IPS DF 6.9 (cell line): ENCODE measurements at regions not wholly inside any gene's neighbourhood (a gene's known extent, or its start where the extent isn't known, plus 50 kb on each side); places are given as distances from the start of the nearest gene placed in this dataset.

Source experiments
- DNase-seq: peaks from one replicate; pipeline ENCODE4 v3.0.0-alpha.2; 2013; ENCODE audit warnings: low read depth, low spot score
- H3K27ac ChIP-seq: one replicate; pipeline ENCODE4 v1.5.1; 2013; ENCODE audit warnings: low read length, control low read depth
- H3K27me3 ChIP-seq: 2 replicates; pipeline ENCODE4 v1.6.1; 2013; ENCODE audit warnings: mild to moderate bottlenecking, low read length; ENCODE audit not compliant: control insufficient read depth, insufficient read depth
- H3K36me3 ChIP-seq: 2 replicates; pipeline ENCODE4 v1.6.1; 2013; ENCODE audit warnings: low read length; ENCODE audit not compliant: control insufficient read depth, insufficient read depth
- H3K4me1 ChIP-seq: 2 replicates; pipeline ENCODE4 v1.6.1; 2013; ENCODE audit warnings: low read length; ENCODE audit not compliant: control insufficient read depth, insufficient read depth
- H3K4me3 ChIP-seq: 2 replicates; pipeline ENCODE4 v1.5.1; 2013; ENCODE audit warnings: mild to moderate bottlenecking, low read length
- H3K9me3 ChIP-seq: 2 replicates; pipeline ENCODE4 v1.6.1; 2013; ENCODE audit warnings: low read length, inconsistent platforms; ENCODE audit not compliant: control insufficient read depth, insufficient read depth
- WGBS: extraction: QIAGEN DNeasy Blood & Tissue Kit; methylation state at CpG from one replicate; pipeline ENCODE4 v1.1.7; 2013; ENCODE audit warnings: mixed read lengths, missing lambda C conversion rate; ENCODE audit not compliant: insufficient read length, insufficient coverage; 5-methylcytosine and 5-hydroxymethylcytosine counted together

GRCh38 chr6:62345962-62346689 is 60.1 kb upstream of the KHDRBS2 start:
- Histone ChIP-seq H3K27ac (no peak overlapping the region), H3K9me3 (no peaks in the 10 kb centered on the region), H3K4me1 (no peaks in the 10 kb centered on the region), H3K36me3 (no peaks in the 10 kb centered on the region), H3K4me3 (no peak overlapping the region), H3K27me3 (no peaks in the 10 kb centered on the region)
- no CpG with 5 or more reads among the region's 5 CpGs for WGBS
- DNase-seq: no peak

- Histone ChIP-seq H3K27me3 (no peaks in the 10 kb centered on the region), H3K36me3 (no peaks in the 10 kb centered on the region), H3K9me3 (no peaks in the 10 kb centered on the region), H3K4me1 (no peaks in the 10 kb centered on the region), H3K27ac (no peak overlapping the region), H3K4me3 (no peak overlapping the region)
- WGBS: no CpG with 5 or more reads among the region's 7 CpGs
- no peak for DNase-seq
Measured at GRCh38 chr6:62345446-62345845, 59.4 kb upstream of the KHDRBS2 start.

GRCh38 chr6:62344850-62345249 is 58.8 kb upstream of the KHDRBS2 start:
- H3K4me1 ChIP-seq: no peaks in the 10 kb centered on the region
- no peaks in the 10 kb centered on the region for H3K36me3 ChIP-seq
- H3K27me3 ChIP-seq: no peaks in the 10 kb centered on the region
- no peak overlapping the region for H3K4me3 ChIP-seq
- no peak overlapping the region for H3K27ac ChIP-seq
- WGBS: no CpG with 5 or more reads among the region's 3 CpGs
- H3K9me3 ChIP-seq: no peaks in the 10 kb centered on the region
- DNase-seq: no peak

GRCh38 chr6:62338477-62338876 is 52.5 kb upstream of the KHDRBS2 start:
- no CpG with 5 or more reads among the region's 3 CpGs for WGBS
- Histone ChIP-seq H3K36me3 (no peaks in the 10 kb centered on the region), H3K27ac (no peak overlapping the region), H3K27me3 (no peaks in the 10 kb centered on the region), H3K4me3 (no peak overlapping the region), H3K4me1 (no peaks in the 10 kb centered on the region), H3K9me3 (no peaks in the 10 kb centered on the region)
- DNase-seq: no peak
